Caco-2 (cell line): ENCODE measurements at regions not wholly inside any gene's neighbourhood (a gene's known extent, or its start where the extent isn't known, plus 50 kb on each side); places are given as distances from the start of the nearest gene placed in this dataset.

ENCODE experiments used
- BruUV-seq: library from RNA; stranded (reverse); fragments of 400-500 nt; replicated peaks from 2 replicates; lab custom pipeline; 2021; lab: Mats Ljungman, UMichigan
- CTCF ChIA-PET: fragments of 300-600 bp; sonication (Branson Sonifier 250); formaldehyde crosslinking; loops from one replicate; lab custom pipeline; 2022; ENCODE audit warnings: antibody characterized with exemption; lab: Charles Lee
- POLR2A ChIA-PET: fragments of 300-600 bp; sonication (Branson Sonifier 250); formaldehyde crosslinking; loops from one replicate; lab custom pipeline; 2022; ENCODE audit warnings: antibody characterized with exemption; lab: Charles Lee
- DNase-seq, 2 experiments: peaks; one replicate each; pipeline versions ENCODE4 v3.0.0 to v3.0.0-alpha.2; 2020 to 2022
- H3K27me3 ChIP-seq: replicated peaks from 2 replicates; pipeline ENCODE4 v1.6.0; 2011; ENCODE audit warnings: low read length; ENCODE audit not compliant: control insufficient read depth, insufficient read depth
- H3K36me3 ChIP-seq: 2 replicates; pipeline ENCODE4 v1.5.1; 2011; ENCODE audit warnings: low read length; ENCODE audit not compliant: control insufficient read depth, insufficient read depth
- H3K4me1 ChIP-seq: fragments of 250-450 bp; sonication (Bioruptor Pico); 2 replicates; pipeline ENCODE4 v1.5.1; 2020; ENCODE audit warnings: mild to moderate bottlenecking
- H3K4me3 ChIP-seq: 2 replicates; pipeline ENCODE4 v1.5.1; 2011; ENCODE audit warnings: low read depth, mild to moderate bottlenecking, control low read depth, low read length
- H3K9me3 ChIP-seq: fragments of 250-450 bp; sonication (Bioruptor Pico); 2 replicates; pipeline ENCODE4 v1.5.1; 2020; ENCODE audit warnings: mild to moderate bottlenecking, moderate library complexity
- H3K27ac Mint-ChIP-seq: one replicate; pipeline ENCODE4 v1.8.0; 2022; ENCODE audit warnings: mixed read lengths; ENCODE audit not compliant: unreplicated experiment
- H3K27me3 Mint-ChIP-seq: one replicate; pipeline ENCODE4 v1.8.0; 2022; ENCODE audit warnings: mixed read lengths; ENCODE audit not compliant: insufficient read depth, unreplicated experiment
- H3K36me3 Mint-ChIP-seq: one replicate; pipeline ENCODE4 v1.8.0; 2022; ENCODE audit warnings: mild to moderate bottlenecking, mixed read lengths; ENCODE audit not compliant: insufficient read depth, unreplicated experiment
- H3K4me1 Mint-ChIP-seq: one replicate; pipeline ENCODE4 v1.8.0; 2022; ENCODE audit warnings: low read depth, mixed read lengths; ENCODE audit not compliant: unreplicated experiment
- H3K4me3 Mint-ChIP-seq: one replicate; pipeline ENCODE4 v1.8.0; 2022; ENCODE audit warnings: mild to moderate bottlenecking, moderate library complexity, mixed read lengths; ENCODE audit not compliant: unreplicated experiment
- H3K9me3 Mint-ChIP-seq: one replicate; pipeline ENCODE4 v1.8.0; 2022; ENCODE audit warnings: mixed read lengths; ENCODE audit not compliant: unreplicated experiment
- intact Hi-C: fragments of 100-400 bp; cut with micrococcal nuclease; formaldehyde crosslinking; loops from one replicate; pipeline ENCODE4 v1.10.0; 2022; ENCODE audit not compliant: unreplicated experiment
- TF ChIP-seq, protein P1 (sequence below), 2 experiments: fragments of 200-600 bp in 1 of 2; IDR thresholded peaks; 1 replicate in 1 of 2; 2 replicates in 1 of 2; pipeline versions ENCODE4 v1.5.1 to v1.8.0; 2011 to 2022; ENCODE audit warnings: antibody characterized with exemption in 1 of 2, control low read depth in 1 of 2, inconsistent platforms in 1 of 2, low read depth in 1 of 2, low read length in 1 of 2, mild to moderate bottlenecking in 1 of 2, moderate library complexity in 1 of 2; ENCODE audit not compliant: insufficient read depth in 1 of 2, severe bottlenecking in 1 of 2, unreplicated experiment in 1 of 2

DNA sequence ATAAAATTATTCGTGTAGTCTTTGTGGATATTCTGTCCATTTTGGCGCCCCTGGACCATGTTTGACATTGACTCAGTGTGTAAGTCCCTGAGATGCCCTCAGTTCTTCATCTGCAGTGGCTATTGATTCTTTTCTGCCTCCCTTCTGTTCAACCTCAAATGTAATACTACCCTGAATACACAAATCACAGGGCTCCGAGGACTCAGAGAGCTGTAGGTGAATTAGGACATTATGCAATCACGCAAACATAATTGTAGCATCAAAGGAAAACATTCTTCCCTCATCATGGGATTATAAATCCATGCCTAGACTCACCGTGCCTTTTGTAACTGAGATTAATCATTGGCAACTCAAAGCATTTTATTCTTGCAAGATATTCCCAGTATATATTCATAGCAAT lies 161.4 kb upstream of the PACRGL start:
- POLR2A ChIA-PET, result no interaction called here
- TF ChIP-seq, protein P1, sequence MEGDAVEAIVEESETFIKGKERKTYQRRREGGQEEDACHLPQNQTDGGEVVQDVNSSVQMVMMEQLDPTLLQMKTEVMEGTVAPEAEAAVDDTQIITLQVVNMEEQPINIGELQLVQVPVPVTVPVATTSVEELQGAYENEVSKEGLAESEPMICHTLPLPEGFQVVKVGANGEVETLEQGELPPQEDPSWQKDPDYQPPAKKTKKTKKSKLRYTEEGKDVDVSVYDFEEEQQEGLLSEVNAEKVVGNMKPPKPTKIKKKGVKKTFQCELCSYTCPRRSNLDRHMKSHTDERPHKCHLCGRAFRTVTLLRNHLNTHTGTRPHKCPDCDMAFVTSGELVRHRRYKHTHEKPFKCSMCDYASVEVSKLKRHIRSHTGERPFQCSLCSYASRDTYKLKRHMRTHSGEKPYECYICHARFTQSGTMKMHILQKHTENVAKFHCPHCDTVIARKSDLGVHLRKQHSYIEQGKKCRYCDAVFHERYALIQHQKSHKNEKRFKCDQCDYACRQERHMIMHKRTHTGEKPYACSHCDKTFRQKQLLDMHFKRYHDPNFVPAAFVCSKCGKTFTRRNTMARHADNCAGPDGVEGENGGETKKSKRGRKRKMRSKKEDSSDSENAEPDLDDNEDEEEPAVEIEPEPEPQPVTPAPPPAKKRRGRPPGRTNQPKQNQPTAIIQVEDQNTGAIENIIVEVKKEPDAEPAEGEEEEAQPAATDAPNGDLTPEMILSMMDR (IDR thresholded peaks at IDR 0.05; ENCODE audit: insufficient read depth in 1 of 2, low read depth in 1 of 2, low read length in 1 of 2, severe bottlenecking in 1 of 2, unreplicated experiment in 1 of 2), result no peak

DNA sequence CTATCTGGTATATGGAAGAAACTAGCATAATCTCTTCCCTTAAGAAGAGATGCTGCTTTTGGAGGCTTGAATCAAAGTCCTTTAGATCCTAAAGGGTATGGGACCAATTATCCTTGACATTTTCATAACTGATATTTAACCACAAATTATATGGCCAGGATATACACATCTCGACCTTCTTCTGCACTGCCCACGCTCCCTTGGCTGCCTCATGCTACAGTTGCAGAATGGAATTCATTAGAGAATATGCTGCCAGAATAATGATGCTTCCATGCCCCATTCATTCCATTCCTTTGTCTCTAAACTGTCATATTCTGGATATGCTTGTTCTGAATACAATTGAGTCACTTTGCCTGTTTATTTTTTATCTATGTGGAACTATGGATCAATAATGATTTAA lies 157.1 kb upstream of the PACRGL start:
- H3K4me1 Mint-ChIP-seq, result no peaks in the 10 kb centered on the region
- no TSS peak for BruUV-seq

More for the DNA sequence above, 161.4 kb upstream of the PACRGL start:
- Mint-ChIP-seq H3K4me1 (no peaks in the 10 kb centered on the region), H3K9me3 (no peaks in the 10 kb centered on the region), H3K27me3 (peaks cover 3% of the 10 kb centered on the region), H3K27ac (no peak overlapping the region), H3K4me3 (no peak overlapping the region), H3K36me3 (no peaks in the 10 kb centered on the region)
- CTCF ChIA-PET, result no interaction called here
- DNase-seq, result no peak
- Histone ChIP-seq H3K9me3 (no peaks in the 10 kb centered on the region), H3K4me3 (no peak overlapping the region), H3K27me3 (no peaks in the 10 kb centered on the region), H3K36me3 (no peaks in the 10 kb centered on the region), H3K4me1 (0 out of 2 replicates have a peak, but pooled peaks cover 3% of the 10 kb centered on the region)
- BruUV-seq, result no TSS peak
- intact Hi-C loops, result no loop called here

DNA sequence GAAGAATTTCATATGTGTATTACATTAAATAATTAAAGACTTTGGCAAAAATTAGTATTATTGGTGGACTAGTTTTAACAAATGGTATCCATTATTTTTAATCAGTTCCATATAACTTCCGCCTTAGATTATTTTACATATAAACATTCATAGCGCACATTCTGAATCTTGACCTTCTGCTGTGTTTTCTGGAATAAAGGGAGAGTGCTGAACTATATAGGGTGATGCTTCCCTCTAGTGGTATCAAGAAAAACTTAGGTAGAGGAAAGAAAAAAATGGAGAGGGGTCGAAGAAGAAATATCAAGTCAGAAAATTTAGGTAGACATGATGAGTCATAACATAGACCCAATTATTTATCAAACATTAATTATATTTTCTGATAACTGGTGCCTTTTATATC lies 155.6 kb upstream of the PACRGL start:
- peaks cover 3% of the 10 kb centered on the region for H3K27me3 Mint-ChIP-seq
- ChIA-PET POLR2A (no interaction called here), CTCF (no interaction called here)
- Histone ChIP-seq H3K27me3 (no peaks in the 10 kb centered on the region), H3K9me3 (no peaks in the 10 kb centered on the region), H3K4me3 (no peak overlapping the region), H3K4me1 (no peaks in the 10 kb centered on the region), H3K36me3 (no peaks in the 10 kb centered on the region)
- intact Hi-C loops, result loop anchor here (1.0 to 2.0 kb wide), 3 partner anchors 122 to 246 kb away; no protein-coding TSS in a partner anchor
- H3K4me3 Mint-ChIP-seq, result no peak overlapping the region
- TF ChIP-seq, protein P1 (IDR thresholded peaks at IDR 0.05; ENCODE audit: insufficient read depth in 1 of 2, low read depth in 1 of 2, low read length in 1 of 2, severe bottlenecking in 1 of 2, unreplicated experiment in 1 of 2), result peak; percentile 46
- no peaks in the 10 kb centered on the region for H3K36me3 Mint-ChIP-seq
- BruUV-seq, result no TSS peak
- H3K9me3 Mint-ChIP-seq, result no peaks in the 10 kb centered on the region
- no peak overlapping the region for H3K27ac Mint-ChIP-seq
- DNase-seq, result no peak
- no peaks in the 10 kb centered on the region for H3K4me1 Mint-ChIP-seq

More for the DNA sequence above, 157.1 kb upstream of the PACRGL start:
- no peaks in the 10 kb centered on the region for H3K9me3 ChIP-seq
- ChIA-PET CTCF (no interaction called here), POLR2A (no interaction called here)
- TF ChIP-seq, protein P1 (IDR thresholded peaks at IDR 0.05; ENCODE audit: insufficient read depth in 1 of 2, low read depth in 1 of 2, low read length in 1 of 2, severe bottlenecking in 1 of 2, unreplicated experiment in 1 of 2), result no peak
- H3K4me3 Mint-ChIP-seq, result no peak overlapping the region
- peaks cover 3% of the 10 kb centered on the region for H3K27me3 Mint-ChIP-seq
- no peak overlapping the region for H3K4me3 ChIP-seq
- no peaks in the 10 kb centered on the region for H3K36me3 ChIP-seq
- H3K27ac Mint-ChIP-seq, result no peak overlapping the region
- intact Hi-C loops, result no loop called here
- no peaks in the 10 kb centered on the region for H3K27me3 ChIP-seq
- H3K36me3 Mint-ChIP-seq, result no peaks in the 10 kb centered on the region
- DNase-seq, result no peak
- H3K9me3 Mint-ChIP-seq, result no peaks in the 10 kb centered on the region
- H3K4me1 ChIP-seq, result 0 out of 2 replicates have a peak, but pooled peaks cover 3% of the 10 kb centered on the region
